ENCODE measurements at regions not wholly inside any gene's neighbourhood (a gene's known extent, or its start where the extent isn't known, plus 50 kb on each side); places are given as distances from the start of the nearest gene placed in this dataset.

GRCh38 chr17:79273660-79274059 is 199.0 kb downstream of the ENGASE start:
- no peaks in the 10 kb centered on the region for H3K36me3 Mint-ChIP-seq (ENCODE audit: insufficient read depth in 1 of 3, low read depth in 3 of 3)
- H4K20me1 ChIP-seq (ENCODE audit: control insufficient read depth, insufficient read depth, insufficient read length) = peaks cover 6% of the 10 kb centered on the region
- H2BK12ac ChIP-seq (ENCODE audit: insufficient read length, low read depth, low read length) = no peak overlapping the region
- H2AFZ ChIP-seq (ENCODE audit: low read length) = no peak overlapping the region
- H4K8ac ChIP-seq (replicated peaks; ENCODE audit: insufficient read length, low read depth, low read length) = no peak overlapping the region
- H3K9me3 ChIP-seq (ENCODE audit: control insufficient read depth, low read depth, low read length) = no peaks in the 10 kb centered on the region
- H3K4me1 Mint-ChIP-seq = peaks cover 22 to 39% of the 10 kb centered on the region in 2 experiments
- peaks cover 11% of the 10 kb centered on the region for H3K27me3 Mint-ChIP-seq (ENCODE audit: low read depth)
- H4K91ac ChIP-seq (ENCODE audit: insufficient read length, low read depth, low read length) = no peak overlapping the region
- H3K9ac ChIP-seq (ENCODE audit: extremely low read depth, insufficient read length, low read length) = no peak overlapping the region
- H2BK15ac ChIP-seq (ENCODE audit: low read depth, low read length) = no peak overlapping the region
- H2BK120ac ChIP-seq (ENCODE audit: low read depth, low read length, poor library complexity, severe bottlenecking) = no peak overlapping the region
- H3K18ac ChIP-seq (ENCODE audit: insufficient read length, low read depth, low read length) = no peak overlapping the region
- no peaks in the 10 kb centered on the region for H3K9me3 Mint-ChIP-seq
- no peak overlapping the region for H2BK20ac ChIP-seq (ENCODE audit: low read depth, low read length, poor library complexity, severe bottlenecking)
- H3K79me1 ChIP-seq (ENCODE audit: insufficient read depth, low read depth, low read length, poor library complexity, severe bottlenecking) = no peaks in the 10 kb centered on the region
- H3K23me2 ChIP-seq (ENCODE audit: insufficient read length, low read depth, low read length, poor library complexity, severe bottlenecking) = peaks cover 4% of the 10 kb centered on the region
- H2AK5ac ChIP-seq (ENCODE audit: insufficient read length, low read length) = no peak overlapping the region
- no peaks in the 10 kb centered on the region for H3K27me3 ChIP-seq (ENCODE audit: insufficient read depth, low read length)
- H3K27ac ChIP-seq (ENCODE audit: insufficient read length, low read depth, low read length) = no peak overlapping the region
- H3K4me2 ChIP-seq (ENCODE audit: insufficient read depth, insufficient read length, low read length) = no peak overlapping the region
- no peak overlapping the region for H4K5ac ChIP-seq (ENCODE audit: insufficient read length, low read depth, low read length)
- no peak overlapping the region for H2BK5ac ChIP-seq (ENCODE audit: insufficient read length, low read length)
- no peak overlapping the region for H3K56ac ChIP-seq (ENCODE audit: insufficient read length, low read depth, low read length)
- no peak overlapping the region for H3T11ph ChIP-seq (ENCODE audit: low read length)
- H3K4me3 Mint-ChIP-seq = no peak overlapping the region
- no CpG with 5 or more reads among the region's 8 CpGs for WGBS (ENCODE audit: extremely low coverage, insufficient read length, low lambda C conversion rate)
- H3K79me2 ChIP-seq (ENCODE audit: insufficient read depth, low read length) = no peaks in the 10 kb centered on the region
- no peak for DNase-seq
- TF ChIP-seq CTCF (conservative IDR thresholded peaks at IDR 0.05) = no peak
- H3K27ac Mint-ChIP-seq = no peak overlapping the region
- H3K4me1 ChIP-seq (ENCODE audit: insufficient read depth, low read length) = peaks cover 2% of the 10 kb centered on the region; the same call in 1 of the 2 replicates
- no peak overlapping the region for H3K23ac ChIP-seq (ENCODE audit: insufficient read length, low read depth, low read length)
- no peak overlapping the region for H3K14ac ChIP-seq (ENCODE audit: insufficient read depth, low read length)
- H3K4ac ChIP-seq (ENCODE audit: low read depth, low read length) = no peak overlapping the region

All from H9 (cell line).